B cell (primary cell): ENCODE measurements at regions not wholly inside any gene's neighbourhood (a gene's known extent, or its start where the extent isn't known, plus 50 kb on each side); places are given as distances from the start of the nearest gene placed in this dataset.

ENCODE experiments used
- ATAC-seq: fragments of 200-7000 bp; cut with Tn5 transposase; one replicate; pipeline ENCODE4 v1.10.0; 2021; ENCODE audit warnings: low read depth, mild to moderate bottlenecking, moderate number of reproducible peaks, moderate library complexity
- CTCF ChIA-PET: fragments of 350-600 bp; sonication (Branson Sonifier 250); formaldehyde crosslinking; loops from one replicate; lab custom pipeline; 2021; ENCODE audit warnings: antibody characterized with exemption, inconsistent platforms; lab: Charles Lee
- POLR2A ChIA-PET: fragments of 350-600 bp; sonication (Branson Sonifier 250); formaldehyde crosslinking; loops from one replicate; lab custom pipeline; 2021; ENCODE audit warnings: antibody characterized with exemption; lab: Charles Lee
- DNase-seq: peaks from one replicate; pipeline ENCODE4 v3.0.0; 2013
- H2AFZ ChIP-seq: 2 replicates; pipeline ENCODE4 v1.6.1; 2012; ENCODE audit warnings: mild to moderate bottlenecking, low read depth, low read length; ENCODE audit not compliant: insufficient read depth, poor library complexity, severe bottlenecking
- H3K27ac ChIP-seq, 2 donors: 1 replicate in 1 of 2; 2 replicates in 1 of 2; pipeline ENCODE4 v1.5.1; 2012 to 2013; ENCODE audit warnings: low read length in 2 of 2, mild to moderate bottlenecking in 2 of 2, moderate library complexity in 1 of 2
- H3K27me3 ChIP-seq, 4 experiments: fragments of 200-600 bp in 1 of 4; sonication (generic) in 1 of 4; replicated peaks in 1 of 4; 1 replicate in 2 of 4; 2 replicates in 2 of 4; pipeline versions ENCODE4 v1.6.1 to v1.7.0; 2013 to 2016; ENCODE audit warnings: low read length in 3 of 4, mild to moderate bottlenecking in 2 of 4, mixed read lengths in 1 of 4, moderate library complexity in 1 of 4; ENCODE audit not compliant: insufficient read depth in 4 of 4, control insufficient read depth in 3 of 4; ENCODE audit errors: control extremely low read depth in 1 of 4
- H3K36me3 ChIP-seq, 2 experiments: replicated peaks in 1 of 2; 1 replicate in 1 of 2; 2 replicates in 1 of 2; pipeline versions ENCODE4 v1.6.1 to v1.7.1; 2013; ENCODE audit warnings: low read length in 1 of 2; ENCODE audit not compliant: insufficient read depth in 2 of 2, control insufficient read depth in 1 of 2; ENCODE audit errors: control extremely low read depth in 1 of 2, extremely low read depth in 1 of 2
- H3K4me1 ChIP-seq, 2 donors: fragments of 200-600 bp in 1 of 2; sonication (generic) in 1 of 2; 1 replicate in 1 of 2; 2 replicates in 1 of 2; pipeline versions ENCODE4 v1.5.1 to v1.6.1; 2013 to 2017; ENCODE audit warnings: low read length in 2 of 2; ENCODE audit not compliant: control insufficient read depth in 2 of 2, insufficient read depth in 2 of 2
- H3K4me2 ChIP-seq: replicated peaks from 2 replicates; pipeline ENCODE3; 2012; ENCODE audit warnings: mild to moderate bottlenecking, low read depth, low read length; ENCODE audit not compliant: poor library complexity, severe bottlenecking
- H3K4me3 ChIP-seq, 5 experiments: fragments of 200-600 bp in 1 of 5; sonication (generic) in 1 of 5; 1 replicate in 3 of 5; 2 replicates in 2 of 5; pipeline versions ENCODE4 v1.5.1 to v1.7.0; 2011 to 2016; ENCODE audit warnings: low read length in 4 of 5, mild to moderate bottlenecking in 4 of 5, low read depth in 2 of 5, control low read depth in 1 of 5, moderate library complexity in 1 of 5; ENCODE audit not compliant: insufficient read depth in 1 of 5; ENCODE audit errors: control extremely low read depth in 1 of 5, extremely low read depth in 1 of 5
- H3K79me2 ChIP-seq: fragments of 200-600 bp; sonication (generic); one replicate; pipeline ENCODE4 v1.6.0; 2016; ENCODE audit warnings: low read length; ENCODE audit not compliant: control insufficient read depth, insufficient read depth
- H3K9ac ChIP-seq: fragments of 200-600 bp; sonication (generic); 2 replicates; pipeline ENCODE4 v1.6.1; 2017; ENCODE audit warnings: mild to moderate bottlenecking, low read length, moderate library complexity
- H3K9me3 ChIP-seq, 3 donors: one replicate each; pipeline versions ENCODE4 v1.6.1 to v1.7.1; 2013; ENCODE audit warnings: low read length in 2 of 3; ENCODE audit not compliant: control insufficient read depth in 2 of 3, insufficient read depth in 1 of 3; ENCODE audit errors: control extremely low read depth in 1 of 3
- H4K20me1 ChIP-seq: 2 replicates; pipeline ENCODE4 v1.6.0; 2012; ENCODE audit warnings: mild to moderate bottlenecking, low read length; ENCODE audit not compliant: insufficient read depth, control insufficient read depth, poor library complexity, severe bottlenecking
- H3K27ac Mint-ChIP-seq: one replicate; pipeline ENCODE4 v1.8.0; 2021; ENCODE audit warnings: mixed read lengths
- H3K27me3 Mint-ChIP-seq: one replicate; pipeline ENCODE4 v1.8.0; 2021; ENCODE audit warnings: mixed read lengths
- H3K4me1 Mint-ChIP-seq: one replicate; pipeline ENCODE4 v1.8.0; 2021; ENCODE audit warnings: mixed read lengths
- H3K4me3 Mint-ChIP-seq: one replicate; pipeline ENCODE4 v1.8.0; 2021; ENCODE audit warnings: mixed read lengths
- H3K9me3 Mint-ChIP-seq: one replicate; pipeline ENCODE4 v1.8.0; 2022; ENCODE audit warnings: mixed read lengths; ENCODE audit not compliant: insufficient read depth
- EZH2 ChIP-seq: IDR thresholded peaks from 2 replicates; pipeline ENCODE4 v1.6.1; 2012; ENCODE audit warnings: borderline replicate concordance, low read depth, mild to moderate bottlenecking, moderate library complexity, low read length; ENCODE audit not compliant: insufficient read depth, poor library complexity, severe bottlenecking
- WGBS: methylation state at CpG from one replicate; pipeline ENCODE4 v1.1.5; 2013; ENCODE audit warnings: missing lambda C conversion rate; ENCODE audit not compliant: insufficient coverage; 5-methylcytosine and 5-hydroxymethylcytosine counted together
- intact Hi-C: fragments of 100-400 bp; cut with micrococcal nuclease; formaldehyde crosslinking; loops from one replicate; pipeline ENCODE4 v1.10.0; 2022
- TF ChIP-seq, protein P1 (sequence below): fragments of 200-600 bp; IDR thresholded peaks from one replicate; pipeline ENCODE4 v1.8.0; 2022; ENCODE audit warnings: antibody characterized with exemption, mild to moderate bottlenecking

DNA sequence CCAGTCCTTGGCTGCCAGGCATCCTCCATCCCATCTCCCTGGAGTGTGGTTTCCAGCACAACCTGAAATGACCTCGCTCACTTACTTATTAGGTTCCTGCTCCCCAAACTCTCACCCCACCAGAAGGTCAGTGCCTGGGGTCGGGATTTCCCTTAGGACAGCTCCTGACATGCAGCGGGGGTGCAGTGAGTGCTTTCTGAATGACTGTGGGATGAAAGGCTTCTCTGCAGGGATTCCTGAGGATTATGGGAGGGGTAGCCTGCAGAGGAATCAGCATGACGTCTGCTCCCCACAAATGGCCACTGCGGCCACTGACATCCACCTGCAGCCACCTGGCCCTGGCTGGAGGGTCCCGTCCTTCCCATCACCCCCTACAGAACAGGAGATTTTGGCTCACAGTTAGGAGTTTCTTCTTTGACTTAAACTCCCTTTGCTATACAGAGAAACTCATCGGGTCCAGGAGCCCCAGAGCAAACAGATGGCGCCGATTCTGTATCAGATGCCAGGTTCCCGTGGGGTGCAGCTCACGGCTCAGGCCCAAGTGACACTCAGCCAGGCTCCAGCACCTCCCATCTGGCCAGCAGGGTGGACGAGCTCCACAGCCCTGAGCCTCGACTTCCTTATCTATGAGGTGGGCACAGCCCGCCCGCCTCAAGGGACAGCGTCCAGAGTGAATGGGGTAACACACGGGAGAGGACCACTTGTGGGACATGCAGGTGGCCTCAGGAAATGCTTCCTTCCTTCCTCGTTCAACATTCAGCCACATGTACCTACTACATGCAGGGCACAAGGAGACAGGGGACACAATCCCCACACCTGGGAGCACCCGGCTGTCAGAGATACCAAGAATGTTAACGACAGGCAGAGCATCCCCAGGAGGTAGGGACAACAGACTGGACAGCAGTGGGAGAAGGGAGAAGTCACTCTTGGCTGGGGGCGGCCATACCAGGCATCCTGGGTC lies 69.8 kb downstream of the RMI2 start:
- Histone ChIP-seq H4K20me1 (no peaks in the 10 kb centered on the region), H3K4me2 (no peak overlapping the region), H2AFZ (no peak overlapping the region), H3K27me3 (no peaks in the 10 kb centered on the region), H3K79me2 (no peaks in the 10 kb centered on the region), H3K9ac (no peak overlapping the region), H3K9me3 (peaks cover 0 to 9% (median 0%) of the 10 kb centered on the region in 3 donors), H3K36me3 (no peaks in the 10 kb centered on the region), H3K4me1 (no peaks in the 10 kb centered on the region), H3K27ac (no peak overlapping the region), H3K4me3 (no peak overlapping the region)
- no peak for DNase-seq
- ChIA-PET CTCF (interaction anchor here (0.6 to 1.5 kb wide), 2 partner anchors 17 to 117 kb away, joined by 3 to 4 read pairs; no protein-coding TSS in a partner anchor), POLR2A (no interaction called here)
- H3K27ac Mint-ChIP-seq, result no peak overlapping the region
- H3K4me1 Mint-ChIP-seq, result no peaks in the 10 kb centered on the region
- ATAC-seq, result no peak
- 80% methylated on average over 16 of the region's 21 CpGs for WGBS
- intact Hi-C loops, result no loop called here
- no peak overlapping the region for H3K4me3 Mint-ChIP-seq
- no peaks in the 10 kb centered on the region for H3K9me3 Mint-ChIP-seq
- H3K27me3 Mint-ChIP-seq, result no peaks in the 10 kb centered on the region
- TF ChIP-seq EZH2, result no peak
- TF ChIP-seq, protein P1, sequence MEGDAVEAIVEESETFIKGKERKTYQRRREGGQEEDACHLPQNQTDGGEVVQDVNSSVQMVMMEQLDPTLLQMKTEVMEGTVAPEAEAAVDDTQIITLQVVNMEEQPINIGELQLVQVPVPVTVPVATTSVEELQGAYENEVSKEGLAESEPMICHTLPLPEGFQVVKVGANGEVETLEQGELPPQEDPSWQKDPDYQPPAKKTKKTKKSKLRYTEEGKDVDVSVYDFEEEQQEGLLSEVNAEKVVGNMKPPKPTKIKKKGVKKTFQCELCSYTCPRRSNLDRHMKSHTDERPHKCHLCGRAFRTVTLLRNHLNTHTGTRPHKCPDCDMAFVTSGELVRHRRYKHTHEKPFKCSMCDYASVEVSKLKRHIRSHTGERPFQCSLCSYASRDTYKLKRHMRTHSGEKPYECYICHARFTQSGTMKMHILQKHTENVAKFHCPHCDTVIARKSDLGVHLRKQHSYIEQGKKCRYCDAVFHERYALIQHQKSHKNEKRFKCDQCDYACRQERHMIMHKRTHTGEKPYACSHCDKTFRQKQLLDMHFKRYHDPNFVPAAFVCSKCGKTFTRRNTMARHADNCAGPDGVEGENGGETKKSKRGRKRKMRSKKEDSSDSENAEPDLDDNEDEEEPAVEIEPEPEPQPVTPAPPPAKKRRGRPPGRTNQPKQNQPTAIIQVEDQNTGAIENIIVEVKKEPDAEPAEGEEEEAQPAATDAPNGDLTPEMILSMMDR, result no peak
